Neural progenitor cell (in vitro differentiated cells): ENCODE measurements at regions not wholly inside any gene's neighbourhood (a gene's known extent, or its start where the extent isn't known, plus 50 kb on each side); places are given as distances from the start of the nearest gene placed in this dataset.
A peak's percentile ranks its signal among the peaks of the same experiment; 100 is the strongest.

ENCODE experiments used
- DNase-seq: peaks from one replicate; pipeline ENCODE4 v3.0.0-alpha.2; 2016; ENCODE audit warnings: low spot score
- H2AFZ ChIP-seq: fragments of 200-600 bp; sonication (generic); replicated peaks from 2 replicates; pipeline ENCODE4 v1.6.1; 2016; ENCODE audit warnings: antibody characterized with exemption
- H3F3A ChIP-seq: fragments of 200-600 bp; sonication (generic); 2 replicates; pipeline ENCODE4 v1.6.1; 2016; ENCODE audit warnings: antibody characterized with exemption, low read depth
- H3K27ac ChIP-seq: fragments of 200-600 bp; sonication (generic); 2 replicates; pipeline ENCODE4 v1.5.1; 2016; ENCODE audit warnings: mild to moderate bottlenecking
- H3K27me3 ChIP-seq: fragments of 200-600 bp; sonication (generic); 2 replicates; pipeline ENCODE4 v1.6.1; 2016; ENCODE audit warnings: mild to moderate bottlenecking, moderate library complexity
- H3K36me3 ChIP-seq: fragments of 200-600 bp; sonication (generic); 2 replicates; pipeline ENCODE4 v1.5.1; 2016
- H3K4me1 ChIP-seq: fragments of 200-600 bp; sonication (generic); 2 replicates; pipeline ENCODE4 v1.6.1; 2016; ENCODE audit warnings: mixed run types
- H3K4me2 ChIP-seq: fragments of 200-600 bp; sonication (generic); 2 replicates; pipeline ENCODE4 v1.6.1; 2016
- H3K4me3 ChIP-seq: fragments of 200-600 bp; sonication (generic); 2 replicates; pipeline ENCODE4 v1.5.1; 2016
- H3K79me2 ChIP-seq: fragments of 200-600 bp; sonication (generic); 2 replicates; pipeline ENCODE4 v1.6.1; 2016; ENCODE audit warnings: low read depth
- H3K9ac ChIP-seq: fragments of 200-600 bp; sonication (generic); 2 replicates; pipeline ENCODE4 v1.6.1; 2016
- H3K9me3 ChIP-seq: fragments of 200-600 bp; sonication (generic); 2 replicates; pipeline ENCODE4 v1.5.1; 2016; ENCODE audit warnings: low read depth
- H4K20me1 ChIP-seq: fragments of 200-600 bp; sonication (generic); 2 replicates; pipeline ENCODE4 v1.6.1; 2016; ENCODE audit warnings: low read depth
- H3K27ac Mint-ChIP-seq: 3 replicates; pipeline ENCODE4 v1.8.0; 2021; ENCODE audit warnings: mixed read lengths
- H3K27me3 Mint-ChIP-seq: 2 replicates; pipeline ENCODE4 v1.8.0; 2022; ENCODE audit warnings: low read depth, mild to moderate bottlenecking, inconsistent platforms, moderate library complexity, mixed read lengths; ENCODE audit not compliant: insufficient read depth
- H3K36me3 Mint-ChIP-seq: 3 replicates; pipeline ENCODE4 v1.8.0; 2021; ENCODE audit warnings: mixed read lengths
- H3K4me1 Mint-ChIP-seq: 3 replicates; pipeline ENCODE4 v1.8.0; 2021; ENCODE audit warnings: mixed read lengths
- H3K4me3 Mint-ChIP-seq: 3 replicates; pipeline ENCODE4 v1.8.0; 2021; ENCODE audit warnings: mild to moderate bottlenecking, moderate library complexity, mixed read lengths
- H3K9me3 Mint-ChIP-seq: 3 replicates; pipeline ENCODE4 v1.8.0; 2020; ENCODE audit warnings: mixed read lengths
- EZH2 ChIP-seq: fragments of 200-600 bp; sonication (generic); IDR thresholded peaks from 2 replicates; pipeline ENCODE4 v1.6.1; 2017; ENCODE audit warnings: antibody characterized with exemption, mild to moderate bottlenecking, moderate library complexity
- EZH2phosphoT487 ChIP-seq: fragments of 200-600 bp; sonication (generic); IDR thresholded peaks from 2 replicates; pipeline ENCODE4 v1.6.1; 2017; ENCODE audit warnings: antibody characterized with exemption
- TF ChIP-seq, protein P1 (sequence below): fragments of 200-600 bp; sonication (generic); IDR thresholded peaks from 2 replicates; pipeline ENCODE4 v1.5.1; 2017; ENCODE audit warnings: antibody characterized with exemption, mild to moderate bottlenecking

DNA sequence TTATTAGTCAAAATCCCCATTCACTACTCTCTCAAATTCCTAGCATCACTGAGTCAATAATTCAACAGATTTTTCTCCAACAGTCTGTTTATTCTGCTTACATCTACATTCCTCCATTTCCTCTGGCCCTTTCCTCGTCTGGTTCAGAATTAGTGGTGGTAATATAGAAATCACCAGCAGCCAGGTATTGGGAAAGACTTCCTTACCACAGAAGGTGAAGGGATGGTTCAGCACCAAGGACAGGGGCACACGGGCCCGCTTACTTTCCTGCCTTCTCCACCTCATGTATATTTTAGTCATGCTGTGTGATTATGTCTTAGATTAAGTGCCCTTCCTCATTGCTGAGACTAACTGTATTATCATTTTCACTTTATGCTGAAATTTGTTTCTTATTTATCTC lies 70.4 kb upstream of the APBB1IP start:
- Histone ChIP-seq H3K79me2 (no peaks in the 10 kb centered on the region), H3K9me3 (no peaks in the 10 kb centered on the region), H3K36me3 (no peaks in the 10 kb centered on the region), H4K20me1 (no peaks in the 10 kb centered on the region), H3K27me3 (no peaks in the 10 kb centered on the region), H3K27ac (no peak overlapping the region), H3F3A (no peaks in the 10 kb centered on the region), H3K4me1 (no peaks in the 10 kb centered on the region), H2AFZ (no peak overlapping the region), H3K4me2 (no peak overlapping the region), H3K4me3 (no peak overlapping the region), H3K9ac (no peak overlapping the region)
- Mint-ChIP-seq H3K36me3 (no peaks in the 10 kb centered on the region), H3K4me1 (no peaks in the 10 kb centered on the region), H3K4me3 (no peak overlapping the region), H3K27me3 (peaks cover 10% of the 10 kb centered on the region), H3K9me3 (no peaks in the 10 kb centered on the region), H3K27ac (no peak overlapping the region)
- DNase-seq = peak; percentile 78
- TF ChIP-seq EZH2phosphoT487 = no peak
- TF ChIP-seq, protein P1, sequence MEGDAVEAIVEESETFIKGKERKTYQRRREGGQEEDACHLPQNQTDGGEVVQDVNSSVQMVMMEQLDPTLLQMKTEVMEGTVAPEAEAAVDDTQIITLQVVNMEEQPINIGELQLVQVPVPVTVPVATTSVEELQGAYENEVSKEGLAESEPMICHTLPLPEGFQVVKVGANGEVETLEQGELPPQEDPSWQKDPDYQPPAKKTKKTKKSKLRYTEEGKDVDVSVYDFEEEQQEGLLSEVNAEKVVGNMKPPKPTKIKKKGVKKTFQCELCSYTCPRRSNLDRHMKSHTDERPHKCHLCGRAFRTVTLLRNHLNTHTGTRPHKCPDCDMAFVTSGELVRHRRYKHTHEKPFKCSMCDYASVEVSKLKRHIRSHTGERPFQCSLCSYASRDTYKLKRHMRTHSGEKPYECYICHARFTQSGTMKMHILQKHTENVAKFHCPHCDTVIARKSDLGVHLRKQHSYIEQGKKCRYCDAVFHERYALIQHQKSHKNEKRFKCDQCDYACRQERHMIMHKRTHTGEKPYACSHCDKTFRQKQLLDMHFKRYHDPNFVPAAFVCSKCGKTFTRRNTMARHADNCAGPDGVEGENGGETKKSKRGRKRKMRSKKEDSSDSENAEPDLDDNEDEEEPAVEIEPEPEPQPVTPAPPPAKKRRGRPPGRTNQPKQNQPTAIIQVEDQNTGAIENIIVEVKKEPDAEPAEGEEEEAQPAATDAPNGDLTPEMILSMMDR = no peak
- TF ChIP-seq EZH2 = no peak

DNA sequence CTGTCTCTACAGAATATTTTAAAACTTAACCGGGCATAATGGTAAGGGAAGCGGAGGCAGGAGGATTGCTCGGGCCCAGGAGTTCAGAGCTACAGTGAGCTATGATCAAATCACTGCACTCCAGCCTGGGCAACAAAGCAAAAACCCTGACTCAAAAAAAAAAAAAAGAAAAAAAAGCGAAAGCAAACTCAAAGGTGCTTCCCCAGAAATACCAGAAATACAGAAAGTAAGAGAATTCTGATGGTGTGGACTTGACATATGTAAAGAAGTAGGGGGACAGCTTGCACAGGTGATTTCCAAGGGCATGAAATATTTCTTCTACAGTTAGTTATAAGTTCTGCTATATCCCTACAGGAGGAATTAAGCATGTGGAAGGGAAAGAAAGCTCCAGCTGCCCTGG lies 69.7 kb upstream of the APBB1IP start:
- Histone ChIP-seq H3F3A (no peaks in the 10 kb centered on the region), H3K27me3 (no peaks in the 10 kb centered on the region), H2AFZ (no peak overlapping the region), H3K79me2 (no peaks in the 10 kb centered on the region), H3K9ac (no peak overlapping the region), H3K4me3 (no peak overlapping the region), H4K20me1 (no peaks in the 10 kb centered on the region), H3K27ac (no peak overlapping the region), H3K4me2 (no peak overlapping the region), H3K36me3 (no peaks in the 10 kb centered on the region), H3K9me3 (no peaks in the 10 kb centered on the region), H3K4me1 (no peaks in the 10 kb centered on the region)
- H3K36me3 Mint-ChIP-seq = no peaks in the 10 kb centered on the region
- H3K9me3 Mint-ChIP-seq = no peaks in the 10 kb centered on the region
- H3K27ac Mint-ChIP-seq = no peak overlapping the region
- no peaks in the 10 kb centered on the region for H3K4me1 Mint-ChIP-seq
- no peak for DNase-seq
- peaks cover 10% of the 10 kb centered on the region for H3K27me3 Mint-ChIP-seq
- TF ChIP-seq EZH2 (no peak), EZH2phosphoT487 (no peak)
- TF ChIP-seq, protein P1 = no peak
- H3K4me3 Mint-ChIP-seq = no peak overlapping the region

DNA sequence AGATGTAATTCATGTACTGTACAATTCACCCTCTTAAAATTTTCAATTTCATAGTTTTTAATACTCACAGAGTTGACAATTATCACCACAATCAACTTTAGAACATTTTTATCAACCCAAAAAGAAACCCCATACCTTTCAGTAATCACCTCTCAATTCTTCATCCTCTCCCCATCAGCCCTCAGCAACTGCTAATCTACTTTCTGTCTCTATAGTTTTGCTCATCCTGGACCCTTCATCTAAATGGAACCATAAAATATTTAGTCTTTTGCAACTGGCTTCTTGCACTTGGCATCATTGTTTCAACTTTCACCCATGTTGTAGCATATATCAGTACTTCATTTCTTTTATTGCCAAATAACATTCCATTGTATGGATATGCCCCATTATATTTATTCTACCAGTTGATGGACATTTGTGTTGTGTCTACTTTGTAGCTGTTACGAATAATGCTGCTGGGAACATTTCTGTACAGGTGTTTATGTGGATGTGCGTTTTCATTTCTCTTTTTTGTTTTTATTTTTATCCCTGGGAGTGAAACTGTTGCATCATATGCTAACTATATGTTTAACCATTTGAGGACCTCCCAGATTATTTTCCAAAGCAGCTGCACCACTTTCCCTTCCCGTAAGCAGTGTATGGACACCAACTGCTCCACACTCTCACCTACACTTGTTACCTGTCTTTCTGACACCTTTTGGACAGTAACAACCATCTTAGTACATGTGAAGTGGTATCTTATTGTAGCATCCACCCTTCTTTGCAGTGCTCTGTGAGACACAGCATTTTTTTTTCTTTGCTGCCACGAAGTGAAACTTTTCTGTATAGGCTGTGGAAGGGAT lies 65.4 kb upstream of the APBB1IP start:
- Mint-ChIP-seq H3K9me3 (peaks cover 6% of the 10 kb centered on the region), H3K36me3 (no peaks in the 10 kb centered on the region), H3K27me3 (peaks cover 5% of the 10 kb centered on the region), H3K4me1 (no peaks in the 10 kb centered on the region), H3K27ac (no peak overlapping the region), H3K4me3 (no peak overlapping the region)
- H3K27me3 ChIP-seq = no peaks in the 10 kb centered on the region
- no peaks in the 10 kb centered on the region for H4K20me1 ChIP-seq
- H3K27ac ChIP-seq = no peak overlapping the region
- no peaks in the 10 kb centered on the region for H3K4me1 ChIP-seq
- no peak overlapping the region for H2AFZ ChIP-seq
- no peak for DNase-seq
- no peak overlapping the region for H3K4me3 ChIP-seq
- no peaks in the 10 kb centered on the region for H3F3A ChIP-seq
- no peaks in the 10 kb centered on the region for H3K79me2 ChIP-seq
- no peaks in the 10 kb centered on the region for H3K36me3 ChIP-seq
- no peak overlapping the region for H3K4me2 ChIP-seq
- no peak overlapping the region for H3K9ac ChIP-seq
- no peak for TF ChIP-seq EZH2
- no peak for TF ChIP-seq EZH2phosphoT487
- TF ChIP-seq, protein P1 = no peak
- H3K9me3 ChIP-seq = no peaks in the 10 kb centered on the region
